SH-SY5Y (cell line): ENCODE measurements at regions not wholly inside any gene's neighbourhood (a gene's known extent, or its start where the extent isn't known, plus 50 kb on each side); places are given as distances from the start of the nearest gene placed in this dataset.

Experiments
- GATA2 ChIP-seq: IDR thresholded peaks from 2 replicates; pipeline ENCODE4 v1.6.1; 2011; ENCODE audit warnings: mild to moderate bottlenecking, low read depth, low read length
- GATA3 ChIP-seq: IDR thresholded peaks from 2 replicates; pipeline ENCODE4 v1.6.1; 2011; ENCODE audit warnings: low read depth, mild to moderate bottlenecking, low read length, moderate library complexity

DNA sequence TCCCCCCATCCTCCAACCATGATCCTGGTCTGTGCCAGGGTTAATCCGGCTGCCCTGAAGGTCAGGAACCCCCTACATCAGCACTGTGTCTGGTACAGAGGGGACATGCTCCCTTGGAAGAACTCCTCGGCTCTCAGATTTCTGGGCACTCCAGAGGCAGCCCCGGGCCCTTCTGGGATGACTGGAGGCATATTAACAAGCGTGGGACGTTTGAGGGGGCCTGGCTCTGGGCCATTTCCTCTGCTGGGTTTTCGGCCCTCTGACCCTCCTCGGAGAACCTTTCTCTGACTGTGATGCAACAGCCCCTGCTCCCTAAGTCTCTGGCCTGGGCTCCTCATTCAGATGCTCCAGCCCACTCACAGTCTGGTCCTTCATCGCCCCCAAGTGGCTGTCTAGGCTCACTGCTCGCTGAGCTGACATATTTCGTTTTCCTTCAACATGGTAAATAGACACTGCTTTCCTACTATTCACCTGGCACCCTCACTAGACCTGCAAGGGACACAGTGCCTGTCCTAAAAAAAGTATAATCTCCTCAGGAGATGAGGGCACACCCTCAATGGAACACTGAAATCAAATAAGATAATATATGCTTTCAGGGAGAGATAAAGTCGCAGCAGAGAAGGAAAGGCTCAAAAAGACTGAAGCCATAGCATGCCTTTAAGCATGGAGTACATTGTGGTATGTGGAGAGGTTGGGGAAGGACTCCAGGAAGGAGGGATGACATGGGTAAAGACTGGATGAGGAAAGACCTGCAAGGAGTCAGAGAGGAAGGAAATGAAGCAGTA lies 404.7 kb upstream of the TRPC7 start:
- TF ChIP-seq GATA2 (no peak), GATA3 (no peak)
